ENCODE measurements at regions not wholly inside any gene's neighbourhood (a gene's known extent, or its start where the extent isn't known, plus 50 kb on each side); places are given as distances from the start of the nearest gene placed in this dataset.

DNA sequence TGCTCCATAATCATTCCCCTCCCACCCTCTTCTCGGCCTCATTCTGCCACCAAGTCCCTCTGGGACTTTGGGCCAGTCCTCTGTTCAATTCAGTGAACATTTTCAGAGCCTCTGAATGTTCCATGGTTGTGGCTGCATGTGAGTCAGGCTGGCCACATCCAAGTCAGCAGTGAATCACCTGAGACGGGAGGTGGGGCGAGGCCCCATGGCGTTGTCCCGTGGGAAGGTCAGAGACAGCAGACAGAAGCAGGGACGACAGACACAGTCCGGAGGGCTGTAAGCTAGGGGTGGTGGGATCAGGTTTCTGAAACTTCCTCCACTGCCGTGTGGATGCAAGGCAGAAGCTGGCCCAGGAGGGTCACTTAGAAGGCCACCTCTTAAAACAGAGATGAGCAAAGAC lies 324.8 kb downstream of the MN1 start:
- DNase-seq, result peak in 1 of 10 donors; percentile 11
- H3K9me3 Mint-ChIP-seq, result peaks cover 0 to 2% (median 0%) of the 10 kb centered on the region in 9 donors
- no peaks in the 10 kb centered on the region for H3K4me1 Mint-ChIP-seq
- H3K27me3 Mint-ChIP-seq, result peaks cover 0 to 1% (median 0%) of the 10 kb centered on the region in 5 donors
- no peak overlapping the region for H3K4me3 Mint-ChIP-seq
- no peak for ATAC-seq
- H3K36me3 Mint-ChIP-seq, result no peaks in the 10 kb centered on the region
- POLR2A ChIA-PET, result no interaction called here
- no peak overlapping the region for H3K27ac Mint-ChIP-seq

DNA sequence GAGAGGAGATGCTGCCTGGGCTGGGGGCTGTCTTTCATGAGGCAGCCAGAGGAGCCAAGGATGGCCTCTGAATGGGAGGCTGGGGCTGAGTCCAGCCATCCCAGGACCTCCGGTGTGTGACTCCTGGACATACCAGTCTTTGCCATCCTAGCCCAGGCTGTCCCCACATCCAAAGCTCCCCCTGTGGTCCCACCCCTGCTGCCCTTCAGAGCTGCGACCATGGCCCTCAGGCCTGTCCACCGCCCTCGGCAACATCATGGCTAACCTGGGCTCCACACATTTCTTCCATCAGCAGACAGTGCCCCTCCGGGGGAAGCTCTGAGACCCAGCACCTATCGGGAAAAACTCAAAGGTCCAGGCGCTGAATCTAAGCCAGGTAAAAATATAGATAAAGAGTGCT lies 324.4 kb downstream of the MN1 start:
- no peaks in the 10 kb centered on the region for H3K36me3 Mint-ChIP-seq
- peaks cover 0 to 2% (median 0%) of the 10 kb centered on the region in 9 donors for H3K9me3 Mint-ChIP-seq
- POLR2A ChIA-PET, result no interaction called here
- no peaks in the 10 kb centered on the region for H3K4me1 Mint-ChIP-seq
- ATAC-seq (no peak), DNase-seq (peak in 1 of 10 donors; percentile 49)
- H3K4me3 Mint-ChIP-seq, result no peak overlapping the region
- no peak overlapping the region for H3K27ac Mint-ChIP-seq
- H3K27me3 Mint-ChIP-seq, result peaks cover 0 to 1% (median 0%) of the 10 kb centered on the region in 5 donors

DNA sequence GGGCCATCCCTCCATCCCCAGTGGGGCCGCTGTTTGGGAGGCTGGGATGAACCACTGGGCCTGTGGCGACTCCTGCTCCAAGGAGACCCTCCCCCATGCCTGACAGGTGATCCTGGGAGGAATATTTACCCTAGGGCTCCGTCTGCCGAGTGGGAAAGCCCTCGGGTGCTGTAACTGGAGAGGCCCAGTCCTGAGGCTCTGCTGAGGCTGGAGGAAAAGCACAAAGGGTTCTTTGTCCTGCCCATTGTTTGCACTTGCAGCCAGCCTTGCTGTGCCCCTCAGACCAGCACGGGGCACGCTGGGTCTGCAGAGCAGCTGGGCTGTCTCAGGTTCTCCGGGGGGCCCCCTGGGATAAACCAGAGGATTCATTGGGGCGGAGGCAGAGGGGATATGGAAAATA lies 321.1 kb downstream of the MN1 start:
- POLR2A ChIA-PET, result no interaction called here
- no peaks in the 10 kb centered on the region for H3K4me1 Mint-ChIP-seq
- H3K4me3 Mint-ChIP-seq, result no peak overlapping the region
- H3K9me3 Mint-ChIP-seq, result peaks cover 0 to 2% (median 0%) of the 10 kb centered on the region in 9 donors
- no peaks in the 10 kb centered on the region for H3K36me3 Mint-ChIP-seq
- peak in 1 of 10 donors; percentile 13 for DNase-seq
- ATAC-seq, result no peak
- H3K27ac Mint-ChIP-seq, result no peak overlapping the region
- peaks cover 0 to 11% (median 0%) of the 10 kb centered on the region in 5 donors for H3K27me3 Mint-ChIP-seq

DNA sequence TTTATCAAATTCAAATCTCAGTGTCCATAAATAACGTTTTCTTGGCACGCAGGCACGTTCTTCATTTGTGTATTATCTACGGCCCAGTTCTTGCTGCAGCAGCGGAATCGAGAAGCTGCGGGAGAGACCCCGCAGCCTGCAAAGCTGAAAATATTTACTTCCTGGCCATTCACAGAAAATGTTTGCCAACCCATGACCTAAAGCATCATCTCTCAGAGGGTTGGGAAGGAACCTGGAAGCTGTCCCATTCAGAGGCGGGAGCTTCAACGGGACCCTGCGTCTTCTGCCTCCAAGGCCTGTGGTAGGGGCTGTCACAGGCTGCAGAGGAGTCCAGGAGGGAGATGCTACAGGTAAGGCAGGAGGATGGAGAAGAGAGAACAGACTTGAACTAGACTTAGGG lies 319.2 kb downstream of the MN1 start:
- peak in 1 of 10 donors; percentile 27 for DNase-seq
- POLR2A ChIA-PET, result no interaction called here
- H3K4me1 Mint-ChIP-seq, result no peaks in the 10 kb centered on the region
- H3K36me3 Mint-ChIP-seq, result no peaks in the 10 kb centered on the region
- H3K4me3 Mint-ChIP-seq, result no peak overlapping the region
- no peak overlapping the region for H3K27ac Mint-ChIP-seq
- peaks cover 0 to 20% (median under 1%) of the 10 kb centered on the region in 5 donors for H3K27me3 Mint-ChIP-seq
- ATAC-seq, result no peak
- no peaks in the 10 kb centered on the region for H3K9me3 Mint-ChIP-seq

DNA sequence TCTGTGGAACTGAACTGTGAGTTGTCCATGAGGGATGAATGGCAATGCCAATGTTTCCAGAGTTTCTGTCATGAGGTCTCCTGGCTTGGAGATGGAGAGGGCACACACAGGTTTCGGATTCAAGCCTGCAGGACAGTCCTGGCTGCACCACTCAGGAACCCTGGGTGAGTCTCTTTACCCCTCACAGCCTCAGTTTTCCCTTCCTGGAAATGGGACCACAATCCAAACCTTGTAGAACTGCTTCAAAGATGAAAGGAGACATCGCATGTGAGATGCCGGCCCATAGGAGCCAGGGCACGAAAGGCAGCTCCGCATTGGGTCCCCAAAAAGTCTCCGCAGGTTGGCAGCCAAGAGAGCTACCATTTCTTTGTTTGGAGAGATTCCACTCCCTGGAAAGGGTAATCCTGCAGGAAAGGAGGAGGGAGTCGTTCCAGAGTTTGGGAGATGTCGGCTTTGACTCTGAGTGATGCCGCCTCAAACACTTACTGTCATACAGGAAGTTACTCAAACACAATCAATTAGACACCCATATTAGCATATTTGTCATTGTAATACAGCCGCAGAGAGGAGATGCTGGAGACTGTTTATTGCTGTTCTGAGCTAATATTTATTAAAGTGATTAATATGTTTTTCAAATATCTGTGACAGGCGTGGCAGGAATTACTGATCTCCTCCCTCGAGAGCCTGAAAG lies 318.3 kb downstream of the MN1 start:
- no peak overlapping the region for H3K4me3 Mint-ChIP-seq
- ATAC-seq (no peak), DNase-seq (no peak)
- no peaks in the 10 kb centered on the region for H3K36me3 Mint-ChIP-seq
- peaks cover 0 to 26% (median 6%) of the 10 kb centered on the region in 5 donors for H3K27me3 Mint-ChIP-seq
- H3K4me1 Mint-ChIP-seq, result peaks cover 0 to 2% (median 0%) of the 10 kb centered on the region in 4 donors
- POLR2A ChIA-PET, result no interaction called here
- H3K27ac Mint-ChIP-seq, result no peak overlapping the region
- no peaks in the 10 kb centered on the region for H3K9me3 Mint-ChIP-seq

DNA sequence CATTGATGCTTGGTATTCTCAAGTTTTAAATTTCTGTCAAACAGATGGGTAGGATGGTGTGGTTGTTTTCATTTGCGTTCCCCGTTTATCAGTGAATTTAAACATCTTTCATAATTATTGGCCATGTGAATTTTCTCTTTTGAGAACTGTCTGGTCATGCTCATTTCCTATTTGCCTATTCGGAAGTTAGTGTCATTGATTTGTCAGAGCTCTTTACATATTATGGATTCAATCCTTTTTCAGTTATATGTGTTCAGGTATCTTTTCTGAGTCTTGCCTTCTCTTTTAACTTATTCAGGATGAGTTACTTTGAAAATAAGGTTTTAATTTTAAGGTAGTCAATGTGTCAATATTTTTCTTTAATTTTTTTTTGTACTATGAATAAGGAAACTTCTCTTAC lies 315.7 kb downstream of the MN1 start:
- Mint-ChIP-seq H3K27me3 (peaks cover 0 to 36% (median 6%) of the 10 kb centered on the region in 5 donors), H3K36me3 (no peaks in the 10 kb centered on the region), H3K9me3 (no peaks in the 10 kb centered on the region), H3K4me3 (no peak overlapping the region), H3K4me1 (peaks cover 0 to 2% (median 0%) of the 10 kb centered on the region in 4 donors), H3K27ac (no peak overlapping the region)
- ATAC-seq (no peak), DNase-seq (no peak)
- POLR2A ChIA-PET, result no interaction called here

DNA sequence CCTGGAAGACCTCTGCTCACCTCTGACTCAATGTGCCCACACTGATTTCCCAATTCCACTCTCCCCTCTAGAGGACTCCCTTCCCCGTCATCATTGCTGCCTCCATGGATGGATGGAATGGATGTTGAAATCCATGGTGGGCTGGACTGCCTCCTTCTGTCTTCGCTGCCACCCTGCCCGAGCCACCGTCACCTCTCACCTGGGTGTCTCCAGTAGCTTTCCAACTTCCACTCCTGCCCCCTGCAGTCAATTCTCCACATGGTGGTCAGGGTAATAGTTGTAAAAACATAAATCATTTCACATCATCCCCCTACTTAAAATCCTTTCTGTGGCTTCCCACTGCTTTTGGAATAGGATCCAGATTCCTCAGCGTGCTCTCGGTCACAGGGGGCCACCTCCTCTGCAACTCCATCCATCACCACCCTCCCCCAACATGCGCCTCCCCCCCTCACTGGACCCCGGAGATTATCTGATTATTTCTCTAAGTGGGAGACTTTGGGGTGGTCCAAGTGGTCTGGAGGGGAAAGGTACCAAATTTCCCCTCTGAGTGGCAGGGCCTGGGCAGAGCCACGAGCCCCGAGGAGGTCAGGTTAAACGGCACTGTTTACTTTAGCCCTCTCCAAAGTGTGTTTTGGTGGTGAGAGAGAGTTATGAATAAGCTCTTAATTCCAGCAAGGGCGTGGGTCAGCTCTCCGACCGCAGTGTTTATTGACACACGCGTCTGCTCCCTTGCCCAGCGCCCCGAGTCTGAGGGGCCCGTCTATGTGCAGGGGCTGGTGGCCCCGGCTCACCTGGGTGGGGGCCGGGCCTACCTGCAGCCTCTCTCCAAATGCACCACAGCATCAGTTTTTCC lies 313.7 kb downstream of the MN1 start:
- no peak for ATAC-seq
- no peak overlapping the region for H3K4me3 Mint-ChIP-seq

DNA sequence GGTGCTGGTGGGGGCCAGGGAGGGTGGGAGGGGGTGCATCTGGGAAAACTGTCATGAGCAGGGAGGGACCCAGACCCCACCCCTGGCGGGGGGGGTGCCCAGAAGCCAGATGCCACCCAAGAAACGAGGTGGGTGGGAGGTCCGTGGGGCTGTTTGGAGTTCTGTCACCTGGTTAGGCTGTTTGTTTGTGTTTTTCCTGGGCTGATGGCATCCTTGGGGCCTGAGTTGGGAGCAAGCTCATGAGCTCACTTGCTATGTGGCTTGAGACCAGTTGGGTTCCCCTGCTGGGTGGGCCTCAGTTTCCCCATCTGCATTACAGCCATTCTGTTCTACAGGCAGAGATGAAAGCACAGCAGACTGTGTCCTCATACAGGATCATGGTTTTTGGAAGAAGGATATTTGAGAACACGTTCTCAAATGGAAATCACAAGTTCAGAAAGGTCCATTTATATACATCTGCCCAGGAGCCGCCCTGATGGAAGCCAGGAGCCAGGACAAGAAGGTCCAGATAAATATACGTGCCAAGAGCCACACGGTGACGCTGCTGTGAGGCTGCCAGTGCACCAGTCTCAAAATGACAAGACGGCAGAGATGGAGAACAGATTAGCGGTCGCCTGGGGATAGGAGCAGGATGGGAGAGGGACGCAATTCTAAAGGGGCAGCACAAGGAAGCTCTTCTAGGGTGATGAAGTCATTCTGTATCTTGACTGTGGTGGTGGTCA lies 312.9 kb downstream of the MN1 start:
- POLR2A ChIA-PET, result no interaction called here
- H3K4me3 Mint-ChIP-seq, result no peak overlapping the region
- ATAC-seq (no peak), DNase-seq (no peak)
- peaks cover 0 to 12% (median 0%) of the 10 kb centered on the region in 3 donors for H3K36me3 Mint-ChIP-seq
- peaks cover 0 to 2% (median 0%) of the 10 kb centered on the region in 4 donors for H3K4me1 Mint-ChIP-seq
- peaks cover under 1 to 19% (median 11%) of the 10 kb centered on the region in 9 donors for H3K9me3 Mint-ChIP-seq
- no peak overlapping the region for H3K27ac Mint-ChIP-seq
- H3K27me3 Mint-ChIP-seq, result peaks cover 1 to 36% (median 6%) of the 10 kb centered on the region in 5 donors

More for the DNA sequence above, 313.7 kb downstream of the MN1 start:
- Mint-ChIP-seq H3K27me3 (peaks cover 1 to 36% (median 6%) of the 10 kb centered on the region in 5 donors), H3K4me1 (peaks cover 0 to 2% (median 0%) of the 10 kb centered on the region in 4 donors), H3K36me3 (peaks cover 0 to 12% (median 0%) of the 10 kb centered on the region in 3 donors), H3K9me3 (peaks cover 0 to 18% (median 10%) of the 10 kb centered on the region in 9 donors), H3K27ac (no peak overlapping the region)
- POLR2A ChIA-PET, result no interaction called here
- peak in 1 of 10 donors; percentile 10 for DNase-seq

DNA sequence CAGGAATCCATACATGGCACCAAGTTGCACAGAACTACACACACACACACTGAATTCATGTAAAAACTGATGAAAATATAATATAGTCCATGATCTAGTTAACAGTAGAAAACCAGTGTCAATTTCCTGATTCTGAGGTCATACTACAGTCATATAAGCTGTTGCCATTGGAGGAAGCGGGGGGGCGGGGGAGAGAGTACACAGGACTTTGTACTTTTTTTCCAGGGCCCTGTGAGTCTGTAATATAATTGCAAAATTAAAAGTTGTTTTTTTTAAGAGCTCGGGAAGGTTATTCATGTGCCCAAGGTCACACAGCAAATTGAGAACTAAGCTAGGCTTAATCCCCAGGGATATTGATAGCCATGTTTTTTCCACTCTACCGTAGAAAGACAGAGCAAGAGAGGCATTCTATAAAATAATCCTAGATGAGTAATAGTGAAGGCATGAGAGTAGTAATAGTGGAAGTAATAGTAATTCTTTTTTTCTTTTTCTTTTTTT lies 312.3 kb downstream of the MN1 start:
- Mint-ChIP-seq H3K27ac (no peak overlapping the region), H3K4me1 (peaks cover 0 to 2% (median 0%) of the 10 kb centered on the region in 4 donors), H3K4me3 (no peak overlapping the region), H3K36me3 (peaks cover 0 to 12% (median 0%) of the 10 kb centered on the region in 3 donors), H3K9me3 (peaks cover 2 to 19% (median 11%) of the 10 kb centered on the region in 9 donors), H3K27me3 (peaks cover 1 to 31% (median 6%) of the 10 kb centered on the region in 5 donors)
- DNase-seq (no peak), ATAC-seq (no peak)
- POLR2A ChIA-PET, result no interaction called here

DNA sequence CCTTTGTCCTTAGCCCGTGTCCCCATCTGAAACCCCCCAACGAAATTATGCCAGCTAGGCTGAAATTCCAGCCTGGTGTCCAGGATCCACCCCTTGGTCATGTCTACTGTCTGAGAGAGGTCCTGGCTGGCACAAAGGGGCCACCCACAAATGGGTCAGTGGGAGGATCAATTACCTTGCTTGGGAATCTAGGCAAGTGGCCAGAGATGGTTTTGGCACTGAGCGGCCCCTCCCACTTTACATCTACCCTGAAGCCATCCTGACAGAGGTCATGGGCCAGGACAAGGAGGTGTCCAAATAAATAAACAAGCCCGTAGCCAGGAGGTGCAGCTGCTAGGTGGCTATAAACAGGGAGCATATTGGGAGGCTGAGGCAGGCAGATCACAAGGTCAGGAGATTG lies 311.5 kb downstream of the MN1 start:
- DNase-seq (no peak), ATAC-seq (no peak)
- Mint-ChIP-seq H3K4me3 (no peak overlapping the region), H3K4me1 (peaks cover 0 to 2% (median 0%) of the 10 kb centered on the region in 4 donors), H3K27ac (no peak overlapping the region), H3K36me3 (peaks cover 0 to 12% (median 0%) of the 10 kb centered on the region in 3 donors), H3K27me3 (peaks cover 1 to 31% (median 6%) of the 10 kb centered on the region in 5 donors), H3K9me3 (peaks cover 2 to 19% (median 11%) of the 10 kb centered on the region in 9 donors)
- POLR2A ChIA-PET, result no interaction called here

DNA sequence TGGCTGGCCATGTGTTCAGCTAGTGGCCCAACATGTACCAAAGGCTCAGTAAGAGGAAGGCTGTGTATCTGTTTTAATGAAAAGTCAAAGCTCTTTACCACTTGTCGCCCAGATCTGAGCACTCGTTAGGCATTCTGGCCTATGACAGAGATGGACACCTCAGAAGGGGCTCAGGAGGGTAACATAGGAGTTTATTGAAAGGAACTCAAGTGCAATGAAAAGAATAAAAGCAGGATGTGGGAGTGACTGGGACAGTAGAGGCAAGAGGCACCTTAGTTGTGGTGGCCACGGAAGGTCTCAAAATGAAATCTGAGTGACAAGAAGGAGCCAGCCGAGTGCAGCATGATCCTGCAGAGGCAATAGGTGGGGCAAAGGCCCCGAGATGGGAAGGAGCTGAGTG lies 309.7 kb downstream of the MN1 start:
- no peak for ATAC-seq
- POLR2A ChIA-PET, result no interaction called here
- H3K4me1 Mint-ChIP-seq, result peaks cover 0 to 2% (median 0%) of the 10 kb centered on the region in 4 donors
- H3K27me3 Mint-ChIP-seq, result peaks cover 1 to 24% (median 6%) of the 10 kb centered on the region in 5 donors
- peaks cover 0 to 12% (median 0%) of the 10 kb centered on the region in 3 donors for H3K36me3 Mint-ChIP-seq
- H3K4me3 Mint-ChIP-seq, result no peak overlapping the region
- no peak for DNase-seq
- H3K9me3 Mint-ChIP-seq, result peaks cover 2 to 19% (median 11%) of the 10 kb centered on the region in 9 donors
- H3K27ac Mint-ChIP-seq, result no peak overlapping the region

DNA sequence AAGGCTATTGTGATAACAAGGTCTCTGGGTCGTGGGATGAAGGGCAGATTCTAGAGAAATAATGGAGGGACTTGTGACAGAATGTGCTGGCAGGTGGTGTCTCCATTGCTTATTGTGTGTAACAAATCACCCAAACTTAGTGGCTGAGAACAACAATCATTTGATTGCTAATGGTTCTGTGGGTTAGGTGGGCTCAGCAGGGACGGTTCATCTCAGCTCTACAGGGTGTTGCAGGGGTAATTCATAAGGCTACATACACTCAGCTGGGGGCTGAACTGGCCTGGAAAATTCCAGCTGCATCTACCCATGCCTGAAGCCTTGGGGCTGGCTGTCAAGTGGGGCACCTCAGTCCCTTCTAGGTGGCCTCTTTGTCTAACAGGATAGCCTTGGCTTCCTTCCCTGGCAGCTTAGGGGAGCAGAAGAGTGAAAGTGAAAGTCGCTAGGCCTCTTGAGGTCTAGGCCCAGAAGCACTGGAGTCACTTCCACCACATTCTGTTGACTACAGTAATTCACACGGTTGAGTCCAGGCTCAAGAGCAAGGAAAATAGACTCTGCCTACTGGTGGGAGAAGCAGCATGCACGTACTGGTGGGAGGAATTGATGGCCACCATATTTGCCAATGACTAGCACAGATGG lies 308.9 kb downstream of the MN1 start:
- POLR2A ChIA-PET, result no interaction called here
- H3K4me1 Mint-ChIP-seq, result no peaks in the 10 kb centered on the region
- no peak for DNase-seq
- peaks cover under 1 to 17% (median 3%) of the 10 kb centered on the region in 5 donors for H3K27me3 Mint-ChIP-seq
- H3K36me3 Mint-ChIP-seq, result peaks cover 0 to 12% (median 0%) of the 10 kb centered on the region in 3 donors
- ATAC-seq, result no peak
- no peak overlapping the region for H3K4me3 Mint-ChIP-seq
- no peak overlapping the region for H3K27ac Mint-ChIP-seq
- H3K9me3 Mint-ChIP-seq, result peaks cover 2 to 19% (median 11%) of the 10 kb centered on the region in 9 donors

Data from naive thymus-derived CD8-positive, alpha-beta T cell (primary cell).